ENCODE measurements at regions not wholly inside any gene's neighbourhood (a gene's known extent, or its start where the extent isn't known, plus 50 kb on each side); places are given as distances from the start of the nearest gene placed in this dataset.
"Not testable (repeated sequence)": the region's sequence is repeated elsewhere in the genome, so short reads cannot be mapped to it uniquely, and the experiment has no call there.

GRCh38 chr21:8464403-8465152, 2056.8 kb upstream of the TPTE start:
- DNase-seq, result not testable (repeated sequence)

DNA sequence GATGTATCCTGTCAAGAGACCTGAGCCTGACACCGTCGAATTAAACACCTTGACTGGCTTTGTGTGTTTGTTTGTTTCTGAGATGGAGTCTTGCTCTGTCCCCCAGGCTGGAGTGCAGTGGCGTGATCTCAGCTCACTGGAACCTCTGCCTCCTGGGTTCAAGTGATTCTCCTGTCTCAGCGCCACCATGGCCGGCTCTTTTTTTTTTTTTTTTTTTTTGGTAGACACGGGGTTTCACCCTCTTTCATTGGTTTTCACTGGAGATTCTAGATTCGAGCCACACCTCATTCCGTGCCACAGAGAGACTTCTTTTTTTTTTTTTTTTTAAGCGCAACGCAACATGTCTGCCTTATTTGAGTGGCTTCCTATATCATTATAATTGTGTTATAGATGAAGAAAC, 2054.7 kb upstream of the TPTE start:
- not testable (repeated sequence) for DNase-seq
